ENCODE measurements at regions not wholly inside any gene's neighbourhood (a gene's known extent, or its start where the extent isn't known, plus 50 kb on each side); places are given as distances from the start of the nearest gene placed in this dataset.

- TF ChIP-seq ZFP3 (CRISPR knock-in tag; IDR thresholded peaks at IDR 0.05): no peak
- no peak for TF ChIP-seq ARNTL (CRISPR knock-in tag; IDR thresholded peaks at IDR 0.05; ENCODE audit: borderline replicate concordance, low read depth)
- no peak for TF ChIP-seq ZFP30 (CRISPR knock-in tag; IDR thresholded peaks at IDR 0.05)
- TF ChIP-seq CSRNP3 (CRISPR knock-in tag; IDR thresholded peaks at IDR 0.05): no peak
- ATAC-seq: no peak
Measured at GRCh38 chr4:41365681-41366080, 109.0 kb downstream of the UCHL1 start.

- TF ChIP-seq CSRNP3 (CRISPR knock-in tag; IDR thresholded peaks at IDR 0.05) (no peak), CREB5 (CRISPR knock-in tag; IDR thresholded peaks at IDR 0.05; ENCODE audit: low read depth) (no peak), ZNF8 (CRISPR knock-in tag; IDR thresholded peaks at IDR 0.05) (no peak), POU6F1 (CRISPR knock-in tag; IDR thresholded peaks at IDR 0.05; ENCODE audit: borderline replicate concordance, low read depth) (no peak), OSR1 (CRISPR knock-in tag; IDR thresholded peaks at IDR 0.05) (no peak), ZNF565 (CRISPR knock-in tag; conservative IDR thresholded peaks at IDR 0.05; ENCODE audit: low read depth) (no peak), ZFP30 (CRISPR knock-in tag; IDR thresholded peaks at IDR 0.05) (no peak), SNAI2 (CRISPR knock-in tag; IDR thresholded peaks at IDR 0.05) (no peak), ESRRG (CRISPR knock-in tag; IDR thresholded peaks at IDR 0.05) (no peak), ISL1 (CRISPR knock-in tag; IDR thresholded peaks at IDR 0.05) (no peak), PATZ1 (CRISPR knock-in tag; IDR thresholded peaks at IDR 0.05; ENCODE audit: borderline replicate concordance) (no peak), CSDC2 (CRISPR knock-in tag; IDR thresholded peaks at IDR 0.05) (no peak), ARNTL (CRISPR knock-in tag; IDR thresholded peaks at IDR 0.05; ENCODE audit: borderline replicate concordance, low read depth) (no peak), ZFP3 (CRISPR knock-in tag; IDR thresholded peaks at IDR 0.05) (no peak)
- ATAC-seq: no peak
Measured at GRCh38 chr4:41366911-41367517, 110.3 kb downstream of the UCHL1 start.

GRCh38 chr4:41369680-41370079, 113.0 kb downstream of the UCHL1 start:
- no peak for TF ChIP-seq CREB5 (CRISPR knock-in tag; IDR thresholded peaks at IDR 0.05; ENCODE audit: low read depth)
- TF ChIP-seq TOX (CRISPR knock-in tag; IDR thresholded peaks at IDR 0.05; ENCODE audit: borderline replicate concordance): no peak
- TF ChIP-seq ZFP30 (CRISPR knock-in tag; IDR thresholded peaks at IDR 0.05): no peak
- TF ChIP-seq CSDC2 (CRISPR knock-in tag; IDR thresholded peaks at IDR 0.05): no peak
- no peak for TF ChIP-seq ISL1 (CRISPR knock-in tag; IDR thresholded peaks at IDR 0.05)
- TF ChIP-seq ZC3H10 (CRISPR knock-in tag; IDR thresholded peaks at IDR 0.05): no peak
- no peak for TF ChIP-seq GLIS3 (CRISPR knock-in tag; IDR thresholded peaks at IDR 0.05)
- ATAC-seq: no peak

- ATAC-seq: no peak
- TF ChIP-seq ZFP30 (CRISPR knock-in tag; IDR thresholded peaks at IDR 0.05) (no peak), CSDC2 (CRISPR knock-in tag; IDR thresholded peaks at IDR 0.05) (no peak), ESRRG (CRISPR knock-in tag; IDR thresholded peaks at IDR 0.05) (no peak), POU6F1 (CRISPR knock-in tag; IDR thresholded peaks at IDR 0.05; ENCODE audit: borderline replicate concordance, low read depth) (no peak), TSHZ2 (CRISPR knock-in tag; IDR thresholded peaks at IDR 0.05) (no peak), PPARA (CRISPR knock-in tag; IDR thresholded peaks at IDR 0.05; ENCODE audit: borderline replicate concordance) (no peak), CSRNP3 (CRISPR knock-in tag; IDR thresholded peaks at IDR 0.05) (no peak)
Measured at GRCh38 chr4:41373221-41373620, 116.5 kb downstream of the UCHL1 start.
